ENCODE measurements at regions not wholly inside any gene's neighbourhood (a gene's known extent, or its start where the extent isn't known, plus 50 kb on each side); places are given as distances from the start of the nearest gene placed in this dataset.

DNA sequence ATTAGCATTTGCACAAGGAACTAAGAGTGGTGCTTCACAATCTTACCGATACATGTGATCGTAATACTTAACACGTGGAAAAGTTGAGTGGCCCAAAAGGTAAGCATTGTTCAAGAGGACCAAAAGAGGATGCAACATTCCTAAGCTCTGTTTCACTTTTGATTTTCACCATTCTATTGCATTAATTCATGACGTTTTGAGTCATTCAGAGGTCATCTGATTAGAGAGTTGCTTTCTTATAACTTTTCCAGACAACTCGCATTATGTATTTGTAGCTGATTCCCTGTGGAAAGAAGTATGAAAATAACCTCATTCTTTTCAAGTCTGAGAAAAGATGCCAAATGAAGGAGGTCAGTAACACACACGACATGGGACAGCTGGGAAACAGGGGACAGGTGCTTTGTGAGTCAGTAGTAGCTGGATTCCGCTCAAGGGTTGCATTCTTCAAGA lies 344.4 kb downstream of the RND3 start:
- TF ChIP-seq, protein P1, sequence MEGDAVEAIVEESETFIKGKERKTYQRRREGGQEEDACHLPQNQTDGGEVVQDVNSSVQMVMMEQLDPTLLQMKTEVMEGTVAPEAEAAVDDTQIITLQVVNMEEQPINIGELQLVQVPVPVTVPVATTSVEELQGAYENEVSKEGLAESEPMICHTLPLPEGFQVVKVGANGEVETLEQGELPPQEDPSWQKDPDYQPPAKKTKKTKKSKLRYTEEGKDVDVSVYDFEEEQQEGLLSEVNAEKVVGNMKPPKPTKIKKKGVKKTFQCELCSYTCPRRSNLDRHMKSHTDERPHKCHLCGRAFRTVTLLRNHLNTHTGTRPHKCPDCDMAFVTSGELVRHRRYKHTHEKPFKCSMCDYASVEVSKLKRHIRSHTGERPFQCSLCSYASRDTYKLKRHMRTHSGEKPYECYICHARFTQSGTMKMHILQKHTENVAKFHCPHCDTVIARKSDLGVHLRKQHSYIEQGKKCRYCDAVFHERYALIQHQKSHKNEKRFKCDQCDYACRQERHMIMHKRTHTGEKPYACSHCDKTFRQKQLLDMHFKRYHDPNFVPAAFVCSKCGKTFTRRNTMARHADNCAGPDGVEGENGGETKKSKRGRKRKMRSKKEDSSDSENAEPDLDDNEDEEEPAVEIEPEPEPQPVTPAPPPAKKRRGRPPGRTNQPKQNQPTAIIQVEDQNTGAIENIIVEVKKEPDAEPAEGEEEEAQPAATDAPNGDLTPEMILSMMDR (IDR thresholded peaks at IDR 0.05; ENCODE audit: extremely low read depth in 1 of 2, insufficient read depth in 1 of 2, low read depth in 1 of 2, low read length in 2 of 2) = no peak
- no peak for TF ChIP-seq EZH2 (IDR thresholded peaks at IDR 0.05; ENCODE audit: borderline replicate concordance, low read depth, low read length, severe bottlenecking)
- peak; percentile 13 for TF ChIP-seq POLR2AphosphoS5 (IDR thresholded peaks at IDR 0.05; ENCODE audit: insufficient read depth, low read depth, low read length)
- TF ChIP-seq POLR2A (IDR thresholded peaks at IDR 0.05; ENCODE audit: low read depth, low read length) = no peak
- TF ChIP-seq FOS (IDR thresholded peaks at IDR 0.05; ENCODE audit: borderline replicate concordance, insufficient read depth, low read length) = no peak
- TF ChIP-seq, protein P2, sequence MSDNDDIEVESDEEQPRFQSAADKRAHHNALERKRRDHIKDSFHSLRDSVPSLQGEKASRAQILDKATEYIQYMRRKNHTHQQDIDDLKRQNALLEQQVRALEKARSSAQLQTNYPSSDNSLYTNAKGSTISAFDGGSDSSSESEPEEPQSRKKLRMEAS (IDR thresholded peaks at IDR 0.05; ENCODE audit: insufficient read depth, insufficient read length) = peak; percentile 70
- TF ChIP-seq MYC (IDR thresholded peaks at IDR 0.05; ENCODE audit: low read depth, low read length) = no peak
- TF ChIP-seq GATA2 (IDR thresholded peaks at IDR 0.05; ENCODE audit: insufficient read depth, insufficient read length, low read depth, low read length) = peak; percentile 83
- peak; percentile 77 for TF ChIP-seq JUN (IDR thresholded peaks at IDR 0.05; ENCODE audit: borderline replicate concordance, insufficient read depth, insufficient read length, low read depth)
